Ecto neural progenitor cell (in vitro differentiated cells): ENCODE measurements at regions not wholly inside any gene's neighbourhood (a gene's known extent, or its start where the extent isn't known, plus 50 kb on each side); places are given as distances from the start of the nearest gene placed in this dataset.
"Not testable (repeated sequence)": the region's sequence is repeated elsewhere in the genome, so short reads cannot be mapped to it uniquely, and the experiment has no call there.

Source experiments
- DNase-seq: peaks from one replicate; pipeline ENCODE4 v3.0.0-alpha.2; 2018; ENCODE audit warnings: low spot score

DNA sequence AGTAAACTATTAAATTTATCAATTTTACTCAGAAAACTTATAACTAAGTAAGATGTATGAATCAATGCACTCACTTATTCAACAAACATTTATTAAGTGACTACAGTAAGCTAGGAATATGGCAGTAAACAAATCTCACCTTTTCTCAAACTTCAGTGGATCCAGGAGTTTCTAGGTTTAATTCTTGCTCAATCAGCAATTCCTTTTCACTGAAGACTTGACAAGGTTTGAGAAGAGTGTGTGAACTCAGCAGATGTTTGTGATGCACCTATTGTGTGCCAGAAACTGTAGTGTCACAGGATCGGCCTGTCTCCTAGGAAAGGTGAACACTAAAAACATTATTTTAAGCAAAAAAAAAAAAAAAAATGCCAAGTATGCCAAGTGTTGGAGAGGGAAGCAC, 167.8 kb downstream of the ALG10 start:
- DNase-seq = no peak

- DNase-seq = no peak
These were observed 176.6 kb downstream of the ALG10 start for GRCh38 chr12:34198924-34199323.

- DNase-seq = no peak
These were observed 181.7 kb downstream of the ALG10 start for GRCh38 chr12:34203866-34204620.

DNA sequence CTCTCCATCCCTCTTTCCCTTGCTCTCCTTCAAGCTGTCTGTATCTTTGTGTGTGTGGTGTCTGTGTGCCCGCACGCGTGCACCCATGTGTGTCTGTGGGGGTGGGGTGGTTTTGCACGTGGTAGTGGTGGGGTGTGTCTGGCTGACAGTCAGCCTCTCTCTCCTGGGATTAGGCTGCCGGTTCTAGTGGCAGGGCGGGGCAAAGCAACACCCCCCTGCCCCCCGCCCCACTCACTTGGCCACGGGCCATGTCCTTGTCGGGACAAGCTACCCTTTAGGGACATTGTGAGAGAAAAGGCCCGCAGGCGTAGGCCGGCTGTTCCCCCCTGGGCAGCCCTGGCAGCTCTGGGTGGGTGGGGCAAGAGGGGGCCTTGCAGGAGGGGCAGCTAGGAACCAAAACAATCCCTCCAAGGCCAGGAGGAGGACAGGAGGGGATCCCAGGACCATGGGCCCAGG, 182.6 kb downstream of the ALG10 start:
- DNase-seq = no peak

GRCh38 chr12:34205401-34205800, 183.1 kb downstream of the ALG10 start:
- no peak for DNase-seq

DNA sequence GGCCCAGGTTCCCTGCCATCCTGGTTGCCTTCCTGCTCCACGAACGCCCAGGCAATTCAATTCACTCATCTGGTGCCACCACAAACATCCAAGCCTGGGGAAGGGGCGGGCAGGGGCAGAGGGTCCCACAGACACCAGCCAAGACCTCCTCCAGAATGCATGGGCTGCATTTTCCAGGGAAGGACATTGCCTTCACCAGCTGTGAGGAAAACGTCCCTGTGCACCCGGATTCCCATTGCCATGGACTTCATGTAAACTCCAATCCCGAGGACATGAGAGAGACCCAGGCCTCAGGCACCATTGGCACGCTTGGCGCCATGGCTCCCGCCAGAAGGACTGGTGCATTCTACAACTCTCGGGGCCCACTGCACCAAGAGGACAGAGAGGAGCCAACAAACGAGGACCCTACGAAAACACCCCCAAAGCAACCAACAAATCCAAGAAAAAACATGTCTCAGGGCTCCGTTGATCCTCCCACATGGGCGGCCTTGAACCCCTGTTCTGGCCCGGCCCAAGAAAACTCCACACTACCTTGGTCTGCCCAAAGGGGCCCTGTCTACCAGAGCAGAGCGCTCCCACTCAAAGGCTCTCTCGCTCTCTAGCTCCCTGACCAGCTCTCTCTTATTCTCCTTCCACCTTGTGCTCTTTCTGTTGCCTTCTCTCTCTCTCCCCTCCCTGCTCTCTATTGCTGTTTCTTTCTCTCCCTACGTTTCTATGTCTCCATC, 183.9 kb downstream of the ALG10 start:
- no peak for DNase-seq

- DNase-seq = no peak
These were observed 185.6 kb downstream of the ALG10 start for GRCh38 chr12:34207858-34208257.

DNA sequence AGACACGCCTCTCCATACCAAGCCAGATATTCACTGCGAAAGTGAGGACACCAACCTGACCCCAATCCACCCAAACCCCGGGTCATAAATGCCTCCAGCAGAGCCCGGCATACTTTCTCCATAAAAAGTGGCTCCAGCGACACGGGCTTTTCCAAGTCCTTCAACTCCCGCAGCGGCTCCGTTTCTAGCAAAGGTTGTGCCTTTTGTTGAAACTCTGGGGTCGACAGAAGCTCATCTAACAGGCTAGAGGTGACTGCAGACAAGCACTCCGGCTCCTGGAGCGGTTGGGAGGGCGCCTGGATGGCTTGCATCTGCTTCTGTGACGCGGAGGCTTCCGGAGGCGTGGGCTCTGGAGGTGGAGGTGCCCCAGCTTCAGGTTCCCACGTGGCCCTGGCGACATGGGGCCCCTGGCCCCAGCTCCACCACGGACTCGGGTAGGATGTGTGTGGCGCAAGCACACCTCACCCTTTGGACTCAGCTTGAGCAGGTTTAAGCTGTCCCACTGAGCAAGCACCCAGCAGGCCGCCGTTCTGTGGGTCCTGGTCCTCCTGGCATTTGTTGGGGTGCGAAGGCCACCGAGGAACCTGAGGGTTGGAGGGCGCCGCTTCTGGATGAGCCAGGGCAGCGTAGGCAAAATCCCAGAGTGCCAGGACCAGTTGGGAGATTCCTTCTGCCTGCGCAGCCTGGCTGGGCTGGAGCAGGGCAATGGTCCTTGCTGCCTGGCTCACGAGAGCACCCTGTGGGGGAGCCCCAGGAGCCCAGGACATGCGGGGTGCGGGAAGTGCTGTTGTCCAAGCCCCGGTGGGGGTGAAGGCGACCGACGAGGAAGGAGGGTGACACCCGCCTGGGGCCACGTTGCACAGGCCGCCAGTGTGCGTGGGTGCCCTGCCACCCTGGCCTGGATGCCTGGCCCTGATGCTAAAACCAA, 186.3 kb downstream of the ALG10 start:
- no peak for DNase-seq

DNA sequence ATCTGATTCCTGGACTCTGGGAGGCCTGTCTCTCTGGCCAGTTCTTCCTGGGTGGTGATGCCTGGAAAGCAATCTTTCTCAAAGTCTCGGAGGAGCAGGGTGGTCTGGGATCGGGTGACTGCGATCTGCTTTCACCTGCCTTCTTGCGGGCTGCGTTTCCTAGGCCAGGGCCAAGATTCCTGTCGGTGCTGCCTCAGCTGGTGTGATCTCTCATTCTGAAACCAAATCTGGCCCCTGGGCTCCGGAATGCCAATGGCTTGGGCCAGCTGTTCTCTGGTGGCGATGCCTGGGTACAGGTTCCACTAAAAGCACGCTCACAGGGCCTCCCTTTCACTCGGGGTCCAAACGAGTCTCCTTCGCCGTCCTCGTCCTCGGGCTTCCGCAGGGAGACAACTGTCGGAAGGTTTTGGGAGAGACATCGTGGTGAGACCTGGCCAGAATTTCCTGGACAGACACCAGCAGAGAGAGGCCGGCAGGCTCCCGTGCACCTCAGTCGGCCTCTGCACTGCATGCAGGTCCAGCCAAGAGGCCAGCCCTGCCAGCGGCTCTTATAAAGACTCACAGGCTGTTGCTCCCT, 187.1 kb downstream of the ALG10 start:
- no peak for DNase-seq

GRCh38 chr12:34210183-34210582, 187.9 kb downstream of the ALG10 start:
- no peak for DNase-seq

DNA sequence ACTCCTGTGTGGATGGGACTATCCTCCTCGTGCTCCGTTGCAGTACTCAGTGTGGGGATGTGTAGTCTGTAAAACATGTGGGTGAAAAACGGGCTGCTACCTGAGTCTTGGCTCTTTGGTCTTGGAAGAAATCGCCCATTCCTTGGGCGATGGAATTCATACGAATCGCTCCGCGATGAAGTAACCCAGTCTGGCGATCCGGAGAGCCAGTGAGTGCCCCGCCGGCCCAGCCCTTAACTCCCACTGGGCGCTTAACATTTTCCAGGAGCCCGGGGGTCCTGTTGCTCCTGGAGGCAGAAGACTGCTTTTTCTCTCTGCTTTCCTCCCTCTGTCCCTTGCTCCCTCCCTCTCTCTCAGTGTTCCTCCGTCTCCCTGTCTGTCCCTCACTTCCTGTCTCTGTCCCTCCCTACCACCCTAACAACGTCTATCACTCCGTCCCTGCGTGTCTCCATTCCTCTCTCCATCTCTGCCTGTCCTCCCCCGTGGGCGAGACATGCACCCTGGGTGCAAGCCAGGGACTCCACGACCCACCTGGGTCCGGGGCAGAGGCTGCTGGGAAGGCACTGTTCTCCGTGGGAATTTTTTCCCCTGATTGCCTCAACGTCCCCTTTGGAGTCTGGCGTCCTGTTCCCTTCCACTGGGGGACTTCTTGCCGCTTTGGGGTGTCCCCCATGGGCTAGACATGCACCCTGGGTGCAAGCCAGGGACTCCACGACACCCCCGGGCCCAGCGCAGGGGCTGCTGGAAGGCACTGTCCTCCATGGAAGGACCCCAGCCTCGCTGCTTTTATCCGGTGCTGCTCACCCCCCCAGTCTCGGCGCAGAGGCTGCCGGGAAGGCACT, 188.6 kb downstream of the ALG10 start:
- DNase-seq = no peak

DNA sequence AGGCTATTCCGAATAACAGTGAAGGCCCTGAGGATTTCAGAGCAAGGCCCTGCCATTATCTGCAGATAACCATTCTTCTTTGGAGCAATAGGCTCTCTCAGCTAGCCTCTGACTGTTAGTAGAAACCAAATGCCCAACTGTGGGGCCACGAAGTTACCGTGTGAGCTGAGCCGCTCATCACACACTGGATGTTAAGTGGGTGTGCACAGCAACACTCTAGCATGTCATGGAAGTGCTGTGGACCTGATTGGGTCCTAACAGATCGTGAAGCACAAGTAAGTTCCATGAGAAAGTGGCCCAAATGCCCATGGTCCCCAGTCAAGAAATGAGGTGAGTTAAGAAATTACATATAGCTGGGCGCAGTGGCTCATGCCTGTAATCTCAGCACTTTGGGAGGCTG, 190.4 kb downstream of the ALG10 start:
- DNase-seq = no peak

DNA sequence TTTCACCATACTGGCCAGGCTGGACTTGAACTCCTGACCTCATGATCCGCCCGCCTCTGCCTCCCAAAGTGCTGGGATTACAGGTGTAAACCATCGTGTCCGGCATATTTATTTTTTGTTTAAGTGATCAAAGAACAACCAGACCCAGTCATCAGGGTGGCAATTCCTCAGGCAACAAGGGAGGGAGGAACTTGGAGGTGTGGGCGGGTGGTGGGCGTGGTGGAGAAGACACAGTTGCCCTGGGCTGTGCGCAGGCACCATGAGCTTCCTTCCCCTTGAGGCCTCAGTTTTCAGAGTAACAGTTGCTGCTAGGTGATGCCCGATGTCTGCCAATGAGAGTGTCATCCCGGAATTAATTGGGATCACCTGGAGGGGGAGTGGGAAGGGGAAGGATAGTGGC, 191.7 kb downstream of the ALG10 start:
- DNase-seq = no peak

DNA sequence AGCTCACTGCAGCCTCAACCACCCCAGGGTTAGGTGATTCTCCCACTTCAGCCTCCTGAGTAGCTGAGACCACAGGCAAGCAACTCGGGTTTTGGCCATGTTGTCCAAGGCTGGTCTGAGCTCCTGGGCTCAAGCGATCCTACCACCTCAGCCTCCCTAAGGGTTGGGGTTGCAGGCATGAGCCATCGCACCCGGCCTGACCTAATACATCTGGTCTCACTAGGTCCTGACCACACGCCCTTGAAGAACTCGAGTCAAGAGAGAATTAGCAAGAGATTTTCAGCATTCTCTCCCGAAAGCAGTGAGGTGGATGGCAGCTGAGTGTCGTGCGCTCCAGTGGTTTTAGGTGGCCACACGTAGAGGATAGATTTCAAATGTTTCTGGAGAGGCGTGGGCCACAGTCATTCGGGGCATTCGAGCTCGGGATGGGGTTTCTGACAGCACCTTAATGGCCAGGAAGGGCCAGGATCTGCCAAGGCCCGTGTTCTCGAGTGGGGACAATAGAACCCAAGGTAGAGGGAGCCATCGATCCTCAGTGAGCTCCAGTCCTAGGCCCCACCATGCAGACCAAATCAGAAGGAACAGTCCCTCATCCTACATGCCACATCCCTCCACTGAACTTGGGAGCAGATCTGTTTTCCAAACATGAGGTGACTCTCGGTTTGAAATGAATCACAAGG, 193.1 kb downstream of the ALG10 start:
- DNase-seq = no peak

- no peak for DNase-seq
These were observed 193.6 kb downstream of the ALG10 start for GRCh38 chr12:34215893-34216285.

DNA sequence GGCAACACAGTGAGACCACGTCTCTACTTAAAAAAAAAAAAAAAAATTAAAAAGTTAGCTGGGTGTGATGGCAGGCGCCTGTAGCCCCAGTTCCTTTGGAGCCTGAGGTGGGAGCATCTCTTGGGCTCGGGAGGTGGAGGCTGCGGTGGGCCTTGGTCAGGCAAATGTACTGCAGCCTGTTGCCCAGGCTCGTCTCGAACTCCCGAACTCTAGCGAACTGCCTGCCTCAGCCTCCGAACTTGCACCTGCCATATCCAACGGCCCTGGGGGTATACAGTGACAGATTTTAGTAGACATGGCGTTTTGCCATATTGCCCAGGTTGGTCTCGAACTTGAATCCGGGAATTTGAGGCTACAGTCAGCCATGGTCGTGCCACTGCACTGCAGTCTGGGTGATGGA, 195.4 kb downstream of the ALG10 start:
- no peak for DNase-seq

DNA sequence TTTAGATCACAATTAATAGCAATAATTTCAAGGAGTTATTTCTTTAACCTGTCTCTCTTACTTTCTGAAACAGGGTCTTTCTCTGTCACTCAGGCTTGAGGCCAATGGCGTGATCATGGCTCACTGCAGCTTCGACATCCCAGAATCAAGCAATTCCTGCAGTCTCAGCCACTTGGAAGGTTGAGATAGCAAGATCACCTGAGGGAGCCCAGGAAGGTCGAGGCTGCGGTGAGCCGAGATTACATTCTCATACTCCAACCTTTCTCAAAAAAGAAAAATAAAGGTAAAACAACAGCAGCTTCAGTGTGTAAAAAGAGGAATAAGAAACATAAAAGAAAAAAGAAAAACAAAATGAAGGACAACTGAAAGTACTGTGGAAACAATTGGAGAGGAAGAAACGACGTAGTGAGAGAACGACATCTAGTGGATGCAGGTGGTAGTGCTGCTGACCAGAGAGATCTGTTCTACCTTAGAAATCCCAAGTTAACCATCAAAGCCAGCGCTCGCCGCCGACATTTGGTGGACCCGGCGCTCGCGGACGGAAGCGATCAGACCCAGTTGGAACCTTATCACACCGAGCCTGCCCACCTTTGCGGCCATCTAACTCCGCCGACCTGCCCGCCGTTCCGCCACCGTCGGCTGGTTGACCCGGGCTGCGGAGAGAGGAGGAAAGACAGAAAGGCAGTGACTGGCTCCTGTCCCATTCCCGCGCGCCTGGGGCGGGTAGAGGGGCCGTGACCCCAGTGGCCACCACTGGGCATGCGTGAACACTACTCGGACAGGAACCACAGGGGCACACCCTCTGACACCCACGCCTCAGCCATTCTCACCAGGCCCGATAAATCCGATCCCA, 196.1 kb downstream of the ALG10 start:
- DNase-seq = no peak

- DNase-seq = no peak
These were observed 196.9 kb downstream of the ALG10 start for GRCh38 chr12:34219046-34219770.

GRCh38 chr12:34220079-34220478, 197.8 kb downstream of the ALG10 start:
- DNase-seq = not testable (repeated sequence)
